ENCODE measurements at regions not wholly inside any gene's neighbourhood (a gene's known extent, or its start where the extent isn't known, plus 50 kb on each side); places are given as distances from the start of the nearest gene placed in this dataset.
"Not testable (repeated sequence)": the region's sequence is repeated elsewhere in the genome, so short reads cannot be mapped to it uniquely, and the experiment has no call there.

GRCh38 chr14:71629765-71630492 is 302.3 kb upstream of the RGS6 start:
- H3F3A ChIP-seq (ENCODE audit: insufficient read depth), result no peaks in the 10 kb centered on the region

GRCh38 chr14:71631030-71631429 is 301.2 kb upstream of the RGS6 start:
- H3K4me3 ChIP-seq (ENCODE audit: insufficient read depth, low read length, poor library complexity, severe bottlenecking); H3K4me2 ChIP-seq (ENCODE audit: low read depth, low read length, poor library complexity, severe bottlenecking); H3K27me3 ChIP-seq (ENCODE audit: low read length); H3K9me3 ChIP-seq (ENCODE audit: insufficient read depth, low read length); H3K9me2 ChIP-seq (replicated peaks; ENCODE audit: insufficient read depth, low read length); H4K20me1 ChIP-seq (ENCODE audit: low read depth, low read length); H3K27ac ChIP-seq (ENCODE audit: low read depth, low read length); H3K79me2 ChIP-seq (ENCODE audit: insufficient read depth, low read length); H2AFZ ChIP-seq (ENCODE audit: low read depth, low read length, severe bottlenecking); H3K36me3 ChIP-seq (ENCODE audit: low read length); H3F3A ChIP-seq (ENCODE audit: insufficient read depth); H3K9ac ChIP-seq (ENCODE audit: low read length): not testable (repeated sequence)

More at GRCh38 chr14:71629765-71630492, 302.3 kb upstream of the RGS6 start:
- H3K36me3 ChIP-seq (ENCODE audit: low read length), result peaks cover 8% of the 10 kb centered on the region
- no peaks in the 10 kb centered on the region for H4K20me1 ChIP-seq (ENCODE audit: low read depth, low read length)
- no peak overlapping the region for H3K4me3 ChIP-seq (ENCODE audit: insufficient read depth, low read length, poor library complexity, severe bottlenecking)
- no peaks in the 10 kb centered on the region for H3K9me2 ChIP-seq (replicated peaks; ENCODE audit: insufficient read depth, low read length)
- no peak for TF ChIP-seq EZH2phosphoT487 (conservative IDR thresholded peaks at IDR 0.05; ENCODE audit: low read length)
- no peak overlapping the region for H3K27ac ChIP-seq (ENCODE audit: low read depth, low read length)
- no peaks in the 10 kb centered on the region for H3K79me2 ChIP-seq (ENCODE audit: insufficient read depth, low read length)
- H3K4me2 ChIP-seq (ENCODE audit: low read depth, low read length, poor library complexity, severe bottlenecking), result no peak overlapping the region
- H3K9me3 ChIP-seq (ENCODE audit: insufficient read depth, low read length), result no peaks in the 10 kb centered on the region
- H3K27me3 ChIP-seq (ENCODE audit: low read length), result no peaks in the 10 kb centered on the region
- no peak overlapping the region for H3K9ac ChIP-seq (ENCODE audit: low read length)
- H2AFZ ChIP-seq (ENCODE audit: low read depth, low read length, severe bottlenecking), result no peak overlapping the region

GRCh38 chr14:71632440-71632946 is 299.7 kb upstream of the RGS6 start:
- no peak overlapping the region for H3K4me3 ChIP-seq (ENCODE audit: insufficient read depth, low read length, poor library complexity, severe bottlenecking)
- peaks cover 6% of the 10 kb centered on the region for H3K36me3 ChIP-seq (ENCODE audit: low read length)
- H3K9me3 ChIP-seq (ENCODE audit: insufficient read depth, low read length), result no peaks in the 10 kb centered on the region
- H3K9me2 ChIP-seq (replicated peaks; ENCODE audit: insufficient read depth, low read length), result no peaks in the 10 kb centered on the region
- H3F3A ChIP-seq (ENCODE audit: insufficient read depth), result no peaks in the 10 kb centered on the region
- H2AFZ ChIP-seq (ENCODE audit: low read depth, low read length, severe bottlenecking), result no peak overlapping the region
- no peak for TF ChIP-seq EZH2phosphoT487 (conservative IDR thresholded peaks at IDR 0.05; ENCODE audit: low read length)
- TF ChIP-seq CTCF (IDR thresholded peaks at IDR 0.05; ENCODE audit: insufficient read depth, low read length, poor library complexity, severe bottlenecking), result no peak
- no peaks in the 10 kb centered on the region for H3K79me2 ChIP-seq (ENCODE audit: insufficient read depth, low read length)
- H4K20me1 ChIP-seq (ENCODE audit: low read depth, low read length), result no peaks in the 10 kb centered on the region
- no peak overlapping the region for H3K4me2 ChIP-seq (ENCODE audit: low read depth, low read length, poor library complexity, severe bottlenecking)
- H3K27me3 ChIP-seq (ENCODE audit: low read length), result no peaks in the 10 kb centered on the region
- H3K27ac ChIP-seq (ENCODE audit: low read depth, low read length), result no peak overlapping the region
- no peak overlapping the region for H3K9ac ChIP-seq (ENCODE audit: low read length)

GRCh38 chr14:71636076-71636475 is 296.2 kb upstream of the RGS6 start:
- H3F3A ChIP-seq (ENCODE audit: insufficient read depth), result no peaks in the 10 kb centered on the region
- H2AFZ ChIP-seq (ENCODE audit: low read depth, low read length, severe bottlenecking), result no peak overlapping the region
- no peaks in the 10 kb centered on the region for H3K9me3 ChIP-seq (ENCODE audit: insufficient read depth, low read length)
- H3K27ac ChIP-seq (ENCODE audit: low read depth, low read length), result no peak overlapping the region
- H3K79me2 ChIP-seq (ENCODE audit: insufficient read depth, low read length), result no peaks in the 10 kb centered on the region
- peaks cover 6% of the 10 kb centered on the region for H3K36me3 ChIP-seq (ENCODE audit: low read length)
- H3K4me2 ChIP-seq (ENCODE audit: low read depth, low read length, poor library complexity, severe bottlenecking), result no peak overlapping the region
- H3K9me2 ChIP-seq (replicated peaks; ENCODE audit: insufficient read depth, low read length), result no peaks in the 10 kb centered on the region
- no peak for TF ChIP-seq EZH2phosphoT487 (conservative IDR thresholded peaks at IDR 0.05; ENCODE audit: low read length)
- no peak for TF ChIP-seq CTCF (IDR thresholded peaks at IDR 0.05; ENCODE audit: insufficient read depth, low read length, poor library complexity, severe bottlenecking)
- no peaks in the 10 kb centered on the region for H3K27me3 ChIP-seq (ENCODE audit: low read length)
- H3K4me3 ChIP-seq (ENCODE audit: insufficient read depth, low read length, poor library complexity, severe bottlenecking), result no peak overlapping the region
- no peak overlapping the region for H3K9ac ChIP-seq (ENCODE audit: low read length)
- no peaks in the 10 kb centered on the region for H4K20me1 ChIP-seq (ENCODE audit: low read depth, low read length)

Measured in SU-DHL-6 (cell line).